Neural progenitor cell (in vitro differentiated cells): ENCODE measurements at regions not wholly inside any gene's neighbourhood (a gene's known extent, or its start where the extent isn't known, plus 50 kb on each side); places are given as distances from the start of the nearest gene placed in this dataset.

ENCODE experiments used
- EZH2phosphoT487 ChIP-seq: fragments of 200-600 bp; sonication (generic); IDR thresholded peaks from 2 replicates; pipeline ENCODE4 v1.6.1; 2017; ENCODE audit warnings: antibody characterized with exemption
- TF ChIP-seq, protein P1 (sequence below): fragments of 200-600 bp; sonication (generic); IDR thresholded peaks from 2 replicates; pipeline ENCODE4 v1.5.1; 2017; ENCODE audit warnings: antibody characterized with exemption, mild to moderate bottlenecking

DNA sequence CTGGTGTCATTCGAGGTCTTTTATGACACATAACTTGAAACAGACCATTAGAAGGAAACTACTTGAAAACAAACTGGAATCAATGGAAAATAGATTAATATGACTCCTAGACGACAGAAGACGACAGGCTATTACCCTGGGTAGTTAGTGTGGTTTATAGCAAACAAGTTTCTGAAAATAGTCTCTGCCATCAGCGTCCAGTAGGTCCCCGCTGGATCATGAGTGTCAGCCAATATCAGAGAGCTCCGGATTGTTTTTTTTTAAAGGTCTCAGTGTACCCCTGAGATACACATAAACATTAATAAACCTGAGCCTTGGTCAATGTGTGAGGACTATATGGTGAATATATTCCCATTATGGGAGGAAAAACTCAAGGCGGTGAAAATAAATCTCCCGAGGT, 115.0 kb upstream of the THUMPD2 start:
- TF ChIP-seq, protein P1, sequence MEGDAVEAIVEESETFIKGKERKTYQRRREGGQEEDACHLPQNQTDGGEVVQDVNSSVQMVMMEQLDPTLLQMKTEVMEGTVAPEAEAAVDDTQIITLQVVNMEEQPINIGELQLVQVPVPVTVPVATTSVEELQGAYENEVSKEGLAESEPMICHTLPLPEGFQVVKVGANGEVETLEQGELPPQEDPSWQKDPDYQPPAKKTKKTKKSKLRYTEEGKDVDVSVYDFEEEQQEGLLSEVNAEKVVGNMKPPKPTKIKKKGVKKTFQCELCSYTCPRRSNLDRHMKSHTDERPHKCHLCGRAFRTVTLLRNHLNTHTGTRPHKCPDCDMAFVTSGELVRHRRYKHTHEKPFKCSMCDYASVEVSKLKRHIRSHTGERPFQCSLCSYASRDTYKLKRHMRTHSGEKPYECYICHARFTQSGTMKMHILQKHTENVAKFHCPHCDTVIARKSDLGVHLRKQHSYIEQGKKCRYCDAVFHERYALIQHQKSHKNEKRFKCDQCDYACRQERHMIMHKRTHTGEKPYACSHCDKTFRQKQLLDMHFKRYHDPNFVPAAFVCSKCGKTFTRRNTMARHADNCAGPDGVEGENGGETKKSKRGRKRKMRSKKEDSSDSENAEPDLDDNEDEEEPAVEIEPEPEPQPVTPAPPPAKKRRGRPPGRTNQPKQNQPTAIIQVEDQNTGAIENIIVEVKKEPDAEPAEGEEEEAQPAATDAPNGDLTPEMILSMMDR, result no peak
- no peak for TF ChIP-seq EZH2phosphoT487
